GM19397 (cell line): ENCODE measurements at regions not wholly inside any gene's neighbourhood (a gene's known extent, or its start where the extent isn't known, plus 50 kb on each side); places are given as distances from the start of the nearest gene placed in this dataset.

Experiments
- ATAC-seq: cut with Tn5 transposase; IDR thresholded peaks from one replicate; pipeline ENCODE4 v1.9.1; 2021; ENCODE audit warnings: mild to moderate bottlenecking, moderate library complexity; ENCODE audit not compliant: unreplicated experiment

GRCh38 chr12:92504594-92504981 is 198.2 kb upstream of the PLEKHG7 start:
- ATAC-seq, result no peak

GRCh38 chr12:92503971-92504593 is 198.7 kb upstream of the PLEKHG7 start:
- no peak for ATAC-seq

- peak; percentile 50 for ATAC-seq
These were observed 199.5 kb upstream of the PLEKHG7 start for GRCh38 chr12:92503029-92503931.

- ATAC-seq, result peak; percentile 40
These were observed 200.3 kb upstream of the PLEKHG7 start for GRCh38 chr12:92502417-92503028.

GRCh38 chr12:92496790-92497189 is 206.0 kb upstream of the PLEKHG7 start:
- ATAC-seq, result peak; percentile 58

- no peak for ATAC-seq
These were observed 207.7 kb upstream of the PLEKHG7 start for GRCh38 chr12:92495108-92495507.

- no peak for ATAC-seq
These were observed 209.0 kb upstream of the PLEKHG7 start for GRCh38 chr12:92493816-92494215.

GRCh38 chr12:92492995-92493394 is 209.8 kb upstream of the PLEKHG7 start:
- no peak for ATAC-seq

GRCh38 chr12:92492291-92492690 is 210.5 kb upstream of the PLEKHG7 start:
- ATAC-seq, result no peak

GRCh38 chr12:92489781-92490180 is 213.0 kb upstream of the PLEKHG7 start:
- ATAC-seq, result no peak

GRCh38 chr12:92488735-92489134 is 214.1 kb upstream of the PLEKHG7 start:
- ATAC-seq, result no peak

GRCh38 chr12:92487138-92487485 is 215.7 kb upstream of the PLEKHG7 start:
- no peak for ATAC-seq

GRCh38 chr12:92486443-92487137 is 216.2 kb upstream of the PLEKHG7 start:
- ATAC-seq, result no peak

GRCh38 chr12:92485351-92486348 is 217.1 kb upstream of the PLEKHG7 start:
- ATAC-seq, result no peak

GRCh38 chr12:92482599-92482998 is 220.2 kb upstream of the PLEKHG7 start:
- ATAC-seq, result no peak

- ATAC-seq, result no peak
These were observed 221.7 kb upstream of the PLEKHG7 start for GRCh38 chr12:92481066-92481465.

GRCh38 chr12:92478692-92479091 is 224.1 kb upstream of the PLEKHG7 start:
- ATAC-seq, result no peak

- ATAC-seq, result no peak
These were observed 225.9 kb upstream of the PLEKHG7 start for GRCh38 chr12:92476844-92477243.

- ATAC-seq, result no peak
These were observed 229.2 kb upstream of the PLEKHG7 start for GRCh38 chr12:92473564-92473963.

GRCh38 chr12:92472201-92472600 is 230.6 kb upstream of the PLEKHG7 start:
- no peak for ATAC-seq
